Keratinocyte (primary cell): ENCODE measurements at regions not wholly inside any gene's neighbourhood (a gene's known extent, or its start where the extent isn't known, plus 50 kb on each side); places are given as distances from the start of the nearest gene placed in this dataset.
A peak's percentile ranks its signal among the peaks of the same experiment; 100 is the strongest.

Source experiments
- DNase-seq: peaks from one replicate; pipeline ENCODE4 v3.0.0-alpha.2; 2011; ENCODE audit warnings: low read depth, missing footprints, low spot score
- FAIRE-seq: peaks from 2 replicates; lab custom pipeline; 2011; peaks lifted over from hg19 to GRCh38; lab: Jason Lieb, UNC
- H2AFZ ChIP-seq: 2 replicates; pipeline ENCODE4 v1.6.0; 2012; ENCODE audit warnings: low read length, control low read depth, inconsistent platforms; ENCODE audit not compliant: control insufficient read depth
- H3K27ac ChIP-seq: 2 replicates; pipeline ENCODE4 v1.5.1; 2011; ENCODE audit warnings: low read length; ENCODE audit not compliant: control insufficient read depth, insufficient read depth
- H3K27me3 ChIP-seq: 3 replicates; pipeline ENCODE4 v1.6.0; 2011; ENCODE audit warnings: low read length; ENCODE audit not compliant: control insufficient read depth, insufficient read depth; ENCODE audit errors: extremely low read depth
- H3K36me3 ChIP-seq, 2 experiments: 2 replicates in 1 of 2; 3 replicates in 1 of 2; pipeline ENCODE4 v1.5.1; 2011; ENCODE audit warnings: low read length in 2 of 2, mild to moderate bottlenecking in 1 of 2; ENCODE audit not compliant: control insufficient read depth in 2 of 2, insufficient read depth in 2 of 2; ENCODE audit errors: extremely low read depth in 1 of 2
- H3K4me1 ChIP-seq: 3 replicates; pipeline ENCODE4 v1.5.1; 2011; ENCODE audit warnings: low read length; ENCODE audit not compliant: control insufficient read depth, insufficient read depth; ENCODE audit errors: extremely low read depth
- H3K4me2 ChIP-seq: 3 replicates; pipeline ENCODE4 v1.6.0; 2011; ENCODE audit warnings: low read depth, low read length; ENCODE audit not compliant: control insufficient read depth, insufficient read depth; ENCODE audit errors: extremely low read depth
- H3K4me3 ChIP-seq, 3 experiments: fragments of 200-600 bp in 1 of 3; sonication (generic) in 1 of 3; 2 replicates in 2 of 3; 3 replicates in 1 of 3; pipeline ENCODE4 v1.5.1; 2011 to 2016; ENCODE audit warnings: low read length in 3 of 3, mild to moderate bottlenecking in 3 of 3, control low read depth in 2 of 3, inconsistent platforms in 1 of 3, low read depth in 1 of 3, mixed read lengths in 1 of 3, mixed run types in 1 of 3, moderate library complexity in 1 of 3; ENCODE audit not compliant: control insufficient read depth in 2 of 3, insufficient read depth in 2 of 3; ENCODE audit errors: extremely low read depth in 1 of 3
- H3K79me2 ChIP-seq: 2 replicates; pipeline ENCODE4 v1.6.0; 2012; ENCODE audit warnings: low read length; ENCODE audit not compliant: control insufficient read depth, insufficient read depth
- H3K9ac ChIP-seq: 3 replicates; pipeline ENCODE4 v1.6.0; 2011; ENCODE audit warnings: low read length; ENCODE audit not compliant: control insufficient read depth, insufficient read depth; ENCODE audit errors: extremely low read depth
- H3K9me1 ChIP-seq: 3 replicates; pipeline ENCODE4 v1.6.0; 2011; ENCODE audit warnings: low read length; ENCODE audit not compliant: control insufficient read depth, insufficient read depth; ENCODE audit errors: extremely low read depth
- H3K9me3 ChIP-seq: 2 replicates; pipeline ENCODE4 v1.5.1; 2012; ENCODE audit warnings: low read depth, low read length; ENCODE audit not compliant: control insufficient read depth
- H4K20me1 ChIP-seq: 3 replicates; pipeline ENCODE4 v1.6.0; 2011; ENCODE audit warnings: low read length; ENCODE audit not compliant: control insufficient read depth, insufficient read depth; ENCODE audit errors: extremely low read depth
- EZH2 ChIP-seq: IDR thresholded peaks from one replicate; pipeline ENCODE4 v1.6.1; 2012; ENCODE audit warnings: inconsistent platforms, mild to moderate bottlenecking, low read length, moderate library complexity
- dilution Hi-C: fragments of 300-500 bp; cut with MboI; formaldehyde crosslinking; loops from one replicate; pipeline ENCODE4 v1.7.0; 2020; ENCODE audit warnings: low sequenced_read_pairs; ENCODE audit not compliant: extremely low pct_ligation_motif_present
- TF ChIP-seq, protein P1 (sequence below), 3 experiments: IDR thresholded peaks in 1 of 3; conservative IDR thresholded peaks in 1 of 3; optimal IDR thresholded peaks in 1 of 3; 2 replicates in 2 of 3; 3 replicates in 1 of 3; pipeline versions ENCODE3 to v1.5.1; 2011; ENCODE audit warnings: low read length in 3 of 3, mild to moderate bottlenecking in 3 of 3, moderate library complexity in 2 of 3, control low read depth in 1 of 3, inconsistent platforms in 1 of 3; ENCODE audit not compliant: insufficient read depth in 2 of 3; ENCODE audit errors: extremely low read depth in 1 of 3

DNA sequence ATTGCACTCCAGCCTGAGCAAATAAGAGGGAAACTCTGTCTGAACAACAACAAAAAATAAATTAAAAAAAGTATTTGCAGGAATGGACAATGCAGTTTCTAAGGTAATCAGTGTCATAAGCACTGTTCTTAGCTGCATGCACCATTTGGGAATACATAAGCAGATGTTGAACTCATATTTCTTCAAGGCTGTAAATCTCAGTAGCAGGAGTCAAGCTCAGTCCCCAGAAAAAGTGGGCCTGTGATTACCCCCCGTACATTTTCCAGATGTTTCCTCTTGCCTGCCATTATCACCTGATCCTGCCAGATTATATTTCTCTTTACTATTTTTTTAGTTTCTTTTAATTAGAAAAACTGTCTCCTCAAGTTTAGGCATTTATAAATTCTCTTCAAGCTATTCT is 667.6 kb upstream of the ANKRD30A start:
- dilution Hi-C loops: no loop called here

DNA sequence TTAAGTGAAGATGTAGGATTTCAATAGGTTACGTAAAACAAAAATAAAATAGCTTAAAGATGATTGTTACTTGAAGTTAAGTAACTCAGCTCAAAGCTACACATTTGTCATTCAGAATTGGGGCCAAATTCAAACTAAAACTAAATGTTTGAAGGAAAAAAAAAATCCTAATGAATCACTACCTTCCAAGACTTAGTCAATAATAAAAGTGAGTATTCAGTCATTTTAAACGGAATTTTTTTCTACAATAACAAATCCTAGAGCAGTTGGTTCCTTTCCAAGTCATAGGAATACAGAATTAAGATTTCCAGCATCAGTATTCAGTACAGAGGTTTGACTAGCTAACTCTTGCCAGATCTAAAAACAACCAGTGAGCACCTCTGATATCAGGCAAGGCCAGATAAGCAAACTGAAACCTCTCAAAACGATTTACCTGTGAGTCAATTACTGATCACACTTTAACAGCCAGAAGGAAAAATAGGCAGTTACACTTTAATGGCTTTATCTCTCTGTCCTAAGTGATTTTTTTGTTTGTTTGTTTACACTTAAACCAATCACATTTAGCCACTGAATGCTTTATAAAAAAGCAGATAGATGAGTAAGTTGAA is 669.8 kb upstream of the ANKRD30A start:
- dilution Hi-C loops: no loop called here
- Histone ChIP-seq H3K9me3 (no peaks in the 10 kb centered on the region), H3K79me2 (no peaks in the 10 kb centered on the region), H4K20me1 (no peaks in the 10 kb centered on the region), H3K4me1 (peaks cover 31% of the 10 kb centered on the region), H2AFZ (peak overlapping the region; percentile 84), H3K9me1 (no peaks in the 10 kb centered on the region), H3K4me3 (peak overlapping the region in 2 of 3 experiments; percentile 40 to 48), H3K27me3 (no peaks in the 10 kb centered on the region), H3K36me3 (no peaks in the 10 kb centered on the region), H3K4me2 (peak overlapping the region; percentile 71), H3K27ac (peak overlapping the region; percentile 60), H3K9ac (peak overlapping the region; percentile 44)
- TF ChIP-seq, protein P1, sequence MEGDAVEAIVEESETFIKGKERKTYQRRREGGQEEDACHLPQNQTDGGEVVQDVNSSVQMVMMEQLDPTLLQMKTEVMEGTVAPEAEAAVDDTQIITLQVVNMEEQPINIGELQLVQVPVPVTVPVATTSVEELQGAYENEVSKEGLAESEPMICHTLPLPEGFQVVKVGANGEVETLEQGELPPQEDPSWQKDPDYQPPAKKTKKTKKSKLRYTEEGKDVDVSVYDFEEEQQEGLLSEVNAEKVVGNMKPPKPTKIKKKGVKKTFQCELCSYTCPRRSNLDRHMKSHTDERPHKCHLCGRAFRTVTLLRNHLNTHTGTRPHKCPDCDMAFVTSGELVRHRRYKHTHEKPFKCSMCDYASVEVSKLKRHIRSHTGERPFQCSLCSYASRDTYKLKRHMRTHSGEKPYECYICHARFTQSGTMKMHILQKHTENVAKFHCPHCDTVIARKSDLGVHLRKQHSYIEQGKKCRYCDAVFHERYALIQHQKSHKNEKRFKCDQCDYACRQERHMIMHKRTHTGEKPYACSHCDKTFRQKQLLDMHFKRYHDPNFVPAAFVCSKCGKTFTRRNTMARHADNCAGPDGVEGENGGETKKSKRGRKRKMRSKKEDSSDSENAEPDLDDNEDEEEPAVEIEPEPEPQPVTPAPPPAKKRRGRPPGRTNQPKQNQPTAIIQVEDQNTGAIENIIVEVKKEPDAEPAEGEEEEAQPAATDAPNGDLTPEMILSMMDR (optimal IDR thresholded peaks at IDR 0.05 in 1 of 3, IDR thresholded peaks at IDR 0.05 in 1 of 3, conservative IDR thresholded peaks at IDR 0.05 in 1 of 3; ENCODE audit: extremely low read depth in 1 of 3, insufficient read depth in 2 of 3, low read length in 3 of 3): no peak
- TF ChIP-seq EZH2: no peak
- FAIRE-seq: peak; percentile 56
- no peak for DNase-seq

More for the DNA sequence above, 667.6 kb upstream of the ANKRD30A start:
- no peak overlapping the region for H2AFZ ChIP-seq
- H3K4me2 ChIP-seq: no peak overlapping the region
- H3K79me2 ChIP-seq: no peaks in the 10 kb centered on the region
- H3K27ac ChIP-seq: no peak overlapping the region
- no peak overlapping the region for H3K4me3 ChIP-seq
- H3K9ac ChIP-seq: no peak overlapping the region
- no peaks in the 10 kb centered on the region for H3K36me3 ChIP-seq
- no peak for DNase-seq
- no peak for TF ChIP-seq EZH2
- TF ChIP-seq, protein P1 (optimal IDR thresholded peaks at IDR 0.05 in 1 of 3, IDR thresholded peaks at IDR 0.05 in 1 of 3, conservative IDR thresholded peaks at IDR 0.05 in 1 of 3; ENCODE audit: extremely low read depth in 1 of 3, insufficient read depth in 2 of 3, low read length in 3 of 3): no peak
- no peak for FAIRE-seq
- H3K4me1 ChIP-seq: peaks cover 23% of the 10 kb centered on the region
- H3K9me1 ChIP-seq: no peaks in the 10 kb centered on the region
- no peaks in the 10 kb centered on the region for H4K20me1 ChIP-seq
- H3K9me3 ChIP-seq: no peaks in the 10 kb centered on the region
- H3K27me3 ChIP-seq: no peaks in the 10 kb centered on the region
